ENCODE measurements at regions not wholly inside any gene's neighbourhood (a gene's known extent, or its start where the extent isn't known, plus 50 kb on each side); places are given as distances from the start of the nearest gene placed in this dataset.

- TF ChIP-seq EZH2 (IDR thresholded peaks at IDR 0.05; ENCODE audit: low read length) (no peak), CTCF (optimal IDR thresholded peaks at IDR 0.05 in 1 of 3, IDR thresholded peaks at IDR 0.05 in 1 of 3, conservative IDR thresholded peaks at IDR 0.05 in 1 of 3; ENCODE audit: extremely low read depth in 1 of 3, insufficient read depth in 2 of 3, low read length in 3 of 3) (no peak)
- no peak overlapping the region for H3K4me3 ChIP-seq (ENCODE audit: control insufficient read depth in 2 of 3, extremely low read depth in 1 of 3, insufficient read depth in 2 of 3, low read depth in 1 of 3, low read length in 3 of 3)
- no peak overlapping the region for H3K27ac ChIP-seq (ENCODE audit: control insufficient read depth, insufficient read depth, low read length)
- H3K9ac ChIP-seq (ENCODE audit: control insufficient read depth, extremely low read depth, insufficient read depth, low read length), result no peak overlapping the region
- H2AFZ ChIP-seq (ENCODE audit: control insufficient read depth, low read length), result no peak overlapping the region
- H3K9me1 ChIP-seq (ENCODE audit: control insufficient read depth, extremely low read depth, insufficient read depth, low read length), result no peaks in the 10 kb centered on the region
- H3K36me3 ChIP-seq (ENCODE audit: control insufficient read depth in 2 of 2, extremely low read depth in 1 of 2, insufficient read depth in 2 of 2, low read length in 2 of 2), result no peaks in the 10 kb centered on the region
- H3K79me2 ChIP-seq (ENCODE audit: control insufficient read depth, insufficient read depth, low read length), result no peaks in the 10 kb centered on the region
- H3K27me3 ChIP-seq (ENCODE audit: control insufficient read depth, extremely low read depth, insufficient read depth, low read length), result peaks cover 14% of the 10 kb centered on the region
- dilution Hi-C loops (cut with MboI; ENCODE audit: extremely low pct_ligation_motif_present, low sequenced_read_pairs), result no loop called here
- H4K20me1 ChIP-seq (ENCODE audit: control insufficient read depth, extremely low read depth, insufficient read depth, low read length), result no peaks in the 10 kb centered on the region
- no peak overlapping the region for H3K4me2 ChIP-seq (ENCODE audit: control insufficient read depth, extremely low read depth, insufficient read depth, low read depth, low read length)
- H3K9me3 ChIP-seq (ENCODE audit: control insufficient read depth, low read depth, low read length), result no peaks in the 10 kb centered on the region
- no peaks in the 10 kb centered on the region for H3K4me1 ChIP-seq (ENCODE audit: control insufficient read depth, extremely low read depth, insufficient read depth, low read length)
- DNase-seq (ENCODE audit: low read depth, low spot score) (no peak), FAIRE-seq (no peak)
Observed at GRCh38 chr17:79324194-79324593, 249.6 kb downstream of the ENGASE start.

- no peaks in the 10 kb centered on the region for H3K9me1 ChIP-seq (ENCODE audit: control insufficient read depth, extremely low read depth, insufficient read depth, low read length)
- H3K4me3 ChIP-seq (ENCODE audit: control insufficient read depth in 2 of 3, extremely low read depth in 1 of 3, insufficient read depth in 2 of 3, low read depth in 1 of 3, low read length in 3 of 3), result no peak overlapping the region
- H3K36me3 ChIP-seq (ENCODE audit: control insufficient read depth in 2 of 2, extremely low read depth in 1 of 2, insufficient read depth in 2 of 2, low read length in 2 of 2), result no peaks in the 10 kb centered on the region
- H2AFZ ChIP-seq (ENCODE audit: control insufficient read depth, low read length), result no peak overlapping the region
- H3K4me2 ChIP-seq (ENCODE audit: control insufficient read depth, extremely low read depth, insufficient read depth, low read depth, low read length), result no peak overlapping the region
- FAIRE-seq (no peak), DNase-seq (ENCODE audit: low read depth, low spot score) (no peak)
- H3K4me1 ChIP-seq (ENCODE audit: control insufficient read depth, extremely low read depth, insufficient read depth, low read length), result no peaks in the 10 kb centered on the region
- no peak overlapping the region for H3K27ac ChIP-seq (ENCODE audit: control insufficient read depth, insufficient read depth, low read length)
- H4K20me1 ChIP-seq (ENCODE audit: control insufficient read depth, extremely low read depth, insufficient read depth, low read length), result no peaks in the 10 kb centered on the region
- dilution Hi-C loops (cut with MboI; ENCODE audit: extremely low pct_ligation_motif_present, low sequenced_read_pairs), result no loop called here
- peaks cover 14% of the 10 kb centered on the region for H3K27me3 ChIP-seq (ENCODE audit: control insufficient read depth, extremely low read depth, insufficient read depth, low read length)
- no peaks in the 10 kb centered on the region for H3K9me3 ChIP-seq (ENCODE audit: control insufficient read depth, low read depth, low read length)
- no peak for TF ChIP-seq CTCF (optimal IDR thresholded peaks at IDR 0.05 in 1 of 3, IDR thresholded peaks at IDR 0.05 in 1 of 3, conservative IDR thresholded peaks at IDR 0.05 in 1 of 3; ENCODE audit: extremely low read depth in 1 of 3, insufficient read depth in 2 of 3, low read length in 3 of 3)
- TF ChIP-seq EZH2 (IDR thresholded peaks at IDR 0.05; ENCODE audit: low read length), result no peak
- no peaks in the 10 kb centered on the region for H3K79me2 ChIP-seq (ENCODE audit: control insufficient read depth, insufficient read depth, low read length)
- H3K9ac ChIP-seq (ENCODE audit: control insufficient read depth, extremely low read depth, insufficient read depth, low read length), result no peak overlapping the region
Observed at GRCh38 chr17:79323566-79323965, 248.9 kb downstream of the ENGASE start.

Measured in keratinocyte (primary cell).